C4-2B (cell line): ENCODE measurements at regions not wholly inside any gene's neighbourhood (a gene's known extent, or its start where the extent isn't known, plus 50 kb on each side); places are given as distances from the start of the nearest gene placed in this dataset.

Source experiments
- CTCF ChIP-seq: fragments of 450-650 bp; conservative IDR thresholded peaks from 2 replicates; pipeline ENCODE4 v1.5.1; 2017; ENCODE audit warnings: mild to moderate bottlenecking
- ZFX ChIP-seq: fragments of 450-650 bp; IDR thresholded peaks from 2 replicates; pipeline ENCODE4 v1.6.1; 2017

GRCh38 chr20:25865715-25866656 lies 169.3 kb upstream of the ZNF337 start:
- TF ChIP-seq CTCF (no peak), ZFX (no peak)
